ENCODE measurements at regions not wholly inside any gene's neighbourhood (a gene's known extent, or its start where the extent isn't known, plus 50 kb on each side); places are given as distances from the start of the nearest gene placed in this dataset.

- ATAC-seq (ENCODE audit: low FRiP score) (no peak), DNase-seq (no peak)
- no peaks in the 10 kb centered on the region for H3K9me3 ChIP-seq (ENCODE audit: control insufficient read depth, low read length)
- WGBS, 2 donors: 65 to 68% methylated on average over 9 of the region's 9 CpGs
- H3K27me3 ChIP-seq (ENCODE audit: control insufficient read depth in 1 of 2, insufficient read depth in 2 of 2, low read length in 1 of 2): peaks cover 0 to 3% of the 10 kb centered on the region in 2 donors
- H3K4me1 ChIP-seq (ENCODE audit: control insufficient read depth in 1 of 2, insufficient read depth in 2 of 2, low read length in 2 of 2): no peaks in the 10 kb centered on the region
- no peaks in the 10 kb centered on the region for H3K36me3 ChIP-seq (ENCODE audit: control insufficient read depth in 1 of 2, insufficient read depth in 2 of 2, low read length in 1 of 2)
- no peak overlapping the region for H3K27ac ChIP-seq (ENCODE audit: low read depth in 1 of 2, low read length in 2 of 2)
- intact Hi-C loops (cut with DNase I): no loop called here
- no peak overlapping the region for H3K4me3 ChIP-seq (ENCODE audit: low read length in 2 of 2)
These were observed 71.8 kb upstream of the PABPC3 start for GRCh38 chr13:25024175-25024574.

- H3K9me3 ChIP-seq (ENCODE audit: control insufficient read depth, low read length): no peaks in the 10 kb centered on the region
- no peak overlapping the region for H3K4me3 ChIP-seq (ENCODE audit: low read length in 2 of 2)
- H3K27ac ChIP-seq (ENCODE audit: low read depth in 1 of 2, low read length in 2 of 2): no peak overlapping the region
- no peaks in the 10 kb centered on the region for H3K4me1 ChIP-seq (ENCODE audit: control insufficient read depth in 1 of 2, insufficient read depth in 2 of 2, low read length in 2 of 2)
- 83 to 87% methylated on average over 9 of the region's 9 CpGs for WGBS, 2 donors
- intact Hi-C loops (cut with DNase I): no loop called here
- H3K36me3 ChIP-seq (ENCODE audit: control insufficient read depth in 1 of 2, insufficient read depth in 2 of 2, low read length in 1 of 2): no peaks in the 10 kb centered on the region
- ATAC-seq (ENCODE audit: low FRiP score) (no peak), DNase-seq (no peak)
- no peaks in the 10 kb centered on the region for H3K27me3 ChIP-seq (ENCODE audit: control insufficient read depth in 1 of 2, insufficient read depth in 2 of 2, low read length in 1 of 2)
These were observed 63.8 kb upstream of the PABPC3 start for GRCh38 chr13:25032160-25032559.

DNA sequence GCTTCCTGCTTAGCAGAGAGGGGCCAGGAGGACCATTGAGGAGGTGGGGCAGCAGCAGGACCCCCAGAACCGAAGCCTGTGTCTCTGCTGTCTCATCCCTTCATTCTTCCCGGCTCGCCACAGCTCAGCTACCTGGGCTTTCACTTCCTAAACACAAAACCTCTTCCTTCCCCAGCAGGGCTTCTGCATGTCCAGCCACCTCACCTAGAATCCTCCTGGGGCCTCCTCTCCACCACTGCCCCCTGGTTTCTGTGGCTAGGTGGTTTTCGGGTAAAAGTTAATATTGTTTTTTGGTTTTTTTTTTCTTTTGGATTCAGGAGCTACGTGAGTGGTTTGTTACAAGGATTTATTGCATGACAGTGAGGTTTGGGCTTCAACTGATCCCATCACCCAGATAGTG, 61.8 kb upstream of the PABPC3 start:
- H3K4me1 ChIP-seq (ENCODE audit: control insufficient read depth in 1 of 2, insufficient read depth in 2 of 2, low read length in 2 of 2): no peaks in the 10 kb centered on the region
- no peak overlapping the region for H3K27ac ChIP-seq (ENCODE audit: low read depth in 1 of 2, low read length in 2 of 2)
- no peak for ATAC-seq (ENCODE audit: low FRiP score)
- H3K36me3 ChIP-seq (ENCODE audit: control insufficient read depth in 1 of 2, insufficient read depth in 2 of 2, low read length in 1 of 2): no peaks in the 10 kb centered on the region
- intact Hi-C loops (cut with DNase I): no loop called here
- WGBS, 2 donors: 80 to 85% methylated on average over 5 of the region's 5 CpGs
- H3K27me3 ChIP-seq (ENCODE audit: control insufficient read depth in 1 of 2, insufficient read depth in 2 of 2, low read length in 1 of 2): no peaks in the 10 kb centered on the region
- no peak for DNase-seq
- no peaks in the 10 kb centered on the region for H3K9me3 ChIP-seq (ENCODE audit: control insufficient read depth, low read length)
- H3K4me3 ChIP-seq (ENCODE audit: low read length in 2 of 2): no peak overlapping the region

- Histone ChIP-seq H3K27ac (ENCODE audit: low read depth in 1 of 2, low read length in 2 of 2) (no peak overlapping the region), H3K36me3 (ENCODE audit: control insufficient read depth in 1 of 2, insufficient read depth in 2 of 2, low read length in 1 of 2) (no peaks in the 10 kb centered on the region), H3K9me3 (ENCODE audit: control insufficient read depth, low read length) (no peaks in the 10 kb centered on the region), H3K27me3 (ENCODE audit: control insufficient read depth in 1 of 2, insufficient read depth in 2 of 2, low read length in 1 of 2) (no peaks in the 10 kb centered on the region), H3K4me3 (ENCODE audit: low read length in 2 of 2) (no peak overlapping the region), H3K4me1 (ENCODE audit: control insufficient read depth in 1 of 2, insufficient read depth in 2 of 2, low read length in 2 of 2) (no peaks in the 10 kb centered on the region)
- DNase-seq (no peak), ATAC-seq (ENCODE audit: low FRiP score) (peak; percentile 63)
- intact Hi-C loops (cut with DNase I): loop anchor here in 1 of 2 donors (5.0 kb wide), 1 partner anchor 35 kb away; no protein-coding TSS in a partner anchor
- WGBS, 2 donors: 33 to 35% methylated on average over 12 of the region's 12 CpGs
These were observed 58.7 kb upstream of the PABPC3 start for GRCh38 chr13:25037057-25037813.

GRCh38 chr13:25042151-25042865, 53.6 kb upstream of the PABPC3 start:
- H3K4me1 ChIP-seq (ENCODE audit: control insufficient read depth in 1 of 2, insufficient read depth in 2 of 2, low read length in 2 of 2): no peaks in the 10 kb centered on the region
- H3K36me3 ChIP-seq (ENCODE audit: control insufficient read depth in 1 of 2, insufficient read depth in 2 of 2, low read length in 1 of 2): no peaks in the 10 kb centered on the region
- WGBS, 2 donors: 58% methylated on average over 11 of the region's 11 CpGs
- no peak for DNase-seq
- H3K27ac ChIP-seq (ENCODE audit: low read depth in 1 of 2, low read length in 2 of 2): no peak overlapping the region
- no peak overlapping the region for H3K4me3 ChIP-seq (ENCODE audit: low read length in 2 of 2)
- H3K27me3 ChIP-seq (ENCODE audit: control insufficient read depth in 1 of 2, insufficient read depth in 2 of 2, low read length in 1 of 2): peaks cover 0 to 2% of the 10 kb centered on the region in 2 donors
- ATAC-seq (ENCODE audit: low FRiP score): no peak
- intact Hi-C loops (cut with DNase I): no loop called here
- no peaks in the 10 kb centered on the region for H3K9me3 ChIP-seq (ENCODE audit: control insufficient read depth, low read length)

- Histone ChIP-seq H3K36me3 (ENCODE audit: control insufficient read depth in 1 of 2, insufficient read depth in 2 of 2, low read length in 1 of 2) (no peaks in the 10 kb centered on the region), H3K27ac (ENCODE audit: low read depth in 1 of 2, low read length in 2 of 2) (no peak overlapping the region), H3K4me3 (ENCODE audit: low read length in 2 of 2) (no peak overlapping the region), H3K9me3 (ENCODE audit: control insufficient read depth, low read length) (no peaks in the 10 kb centered on the region), H3K4me1 (ENCODE audit: control insufficient read depth in 1 of 2, insufficient read depth in 2 of 2, low read length in 2 of 2) (no peaks in the 10 kb centered on the region), H3K27me3 (ENCODE audit: control insufficient read depth in 1 of 2, insufficient read depth in 2 of 2, low read length in 1 of 2) (peaks cover 0 to 2% of the 10 kb centered on the region in 2 donors)
- 87 to 89% methylated on average over 6 of the region's 6 CpGs for WGBS, 2 donors
- DNase-seq: no peak
- intact Hi-C loops (cut with DNase I): no loop called here
- ATAC-seq (ENCODE audit: low FRiP score): no peak
These were observed 51.9 kb upstream of the PABPC3 start for GRCh38 chr13:25044071-25044470.

Measured in aorta (tissue), 5 donors.